Omental fat pad (tissue), 3 donors: ENCODE measurements at regions not wholly inside any gene's neighbourhood (a gene's known extent, or its start where the extent isn't known, plus 50 kb on each side); places are given as distances from the start of the nearest gene placed in this dataset.
"Not testable (repeated sequence)": the region's sequence is repeated elsewhere in the genome, so short reads cannot be mapped to it uniquely, and the experiment has no call there.

Experiments used
- ATAC-seq: fragments of 150-250 bp; one replicate; pipeline ENCODE4 v1.9.1; 2016; ENCODE audit warnings: mild to moderate bottlenecking, moderate library complexity; ENCODE audit not compliant: low FRiP score
- DNase-seq: peaks from one replicate; pipeline ENCODE4 v3.0.0-alpha.2; 2019; ENCODE audit warnings: low spot score
- TF ChIP-seq, protein P1 (sequence below), 3 donors: fragments of 450-650 bp; IDR thresholded peaks; one replicate each; pipeline ENCODE4 v1.5.1; 2016 to 2017; ENCODE audit warnings: antibody characterized with exemption in 3 of 3, mild to moderate bottlenecking in 3 of 3, moderate library complexity in 2 of 3

DNA sequence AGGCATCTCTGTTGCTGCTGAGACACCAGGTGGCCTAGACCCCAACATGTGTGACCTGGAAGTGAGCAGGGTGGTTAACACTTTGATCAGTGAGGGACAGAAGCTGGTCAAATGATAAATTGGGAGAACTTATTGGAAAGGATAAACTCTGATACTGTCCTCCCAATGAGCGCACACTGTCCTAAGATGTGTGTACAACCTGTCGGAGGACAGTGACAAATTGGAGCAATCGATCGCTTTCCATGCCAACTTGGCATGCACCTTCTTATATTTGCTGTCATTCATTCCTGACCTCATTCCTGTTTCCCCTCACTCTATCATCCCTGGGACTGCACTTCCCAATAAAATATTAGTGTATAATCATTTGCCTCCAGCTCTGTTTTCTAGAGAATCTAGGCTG is 198.7 kb upstream of the PROK2 start:
- TF ChIP-seq, protein P1, sequence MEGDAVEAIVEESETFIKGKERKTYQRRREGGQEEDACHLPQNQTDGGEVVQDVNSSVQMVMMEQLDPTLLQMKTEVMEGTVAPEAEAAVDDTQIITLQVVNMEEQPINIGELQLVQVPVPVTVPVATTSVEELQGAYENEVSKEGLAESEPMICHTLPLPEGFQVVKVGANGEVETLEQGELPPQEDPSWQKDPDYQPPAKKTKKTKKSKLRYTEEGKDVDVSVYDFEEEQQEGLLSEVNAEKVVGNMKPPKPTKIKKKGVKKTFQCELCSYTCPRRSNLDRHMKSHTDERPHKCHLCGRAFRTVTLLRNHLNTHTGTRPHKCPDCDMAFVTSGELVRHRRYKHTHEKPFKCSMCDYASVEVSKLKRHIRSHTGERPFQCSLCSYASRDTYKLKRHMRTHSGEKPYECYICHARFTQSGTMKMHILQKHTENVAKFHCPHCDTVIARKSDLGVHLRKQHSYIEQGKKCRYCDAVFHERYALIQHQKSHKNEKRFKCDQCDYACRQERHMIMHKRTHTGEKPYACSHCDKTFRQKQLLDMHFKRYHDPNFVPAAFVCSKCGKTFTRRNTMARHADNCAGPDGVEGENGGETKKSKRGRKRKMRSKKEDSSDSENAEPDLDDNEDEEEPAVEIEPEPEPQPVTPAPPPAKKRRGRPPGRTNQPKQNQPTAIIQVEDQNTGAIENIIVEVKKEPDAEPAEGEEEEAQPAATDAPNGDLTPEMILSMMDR (IDR thresholded peaks at IDR 0.05), result no peak
- DNase-seq (no peak), ATAC-seq (no peak)

DNA sequence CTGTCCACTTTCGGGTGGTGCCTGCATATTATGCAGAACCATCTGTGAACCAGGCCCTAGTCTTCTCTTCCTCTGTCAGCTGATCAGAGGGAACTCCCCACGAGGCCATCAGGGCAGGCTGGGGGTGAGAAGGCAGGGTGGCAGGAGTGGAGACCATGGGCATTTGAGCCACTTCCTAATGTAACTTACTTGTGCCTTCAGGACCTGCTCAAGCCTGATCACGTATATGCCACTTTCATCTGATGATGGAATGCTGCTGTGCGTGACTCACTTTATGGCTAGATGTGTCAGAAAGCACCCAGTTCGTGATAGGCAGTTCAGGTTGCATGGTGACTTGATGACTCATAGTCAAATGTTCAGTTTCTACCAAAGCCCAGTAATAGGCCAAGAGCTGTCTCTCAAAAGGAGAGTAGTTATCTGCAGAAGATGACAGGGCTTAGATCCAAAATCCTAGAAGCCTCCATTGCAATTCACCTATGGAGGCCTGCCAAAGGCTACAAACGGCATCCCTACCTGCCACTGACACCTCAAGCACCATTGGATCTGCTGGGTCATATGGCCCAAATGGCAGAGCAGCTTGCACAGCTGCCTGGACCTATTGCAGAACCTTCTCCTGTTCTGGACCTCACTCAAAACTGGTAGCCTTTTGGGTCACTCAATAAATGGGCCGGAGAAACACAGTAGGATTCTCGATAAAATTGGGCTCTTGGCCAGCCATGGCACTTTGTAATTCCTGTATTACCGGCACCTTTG is 197.7 kb upstream of the PROK2 start:
- ATAC-seq, DNase-seq: not testable (repeated sequence)

DNA sequence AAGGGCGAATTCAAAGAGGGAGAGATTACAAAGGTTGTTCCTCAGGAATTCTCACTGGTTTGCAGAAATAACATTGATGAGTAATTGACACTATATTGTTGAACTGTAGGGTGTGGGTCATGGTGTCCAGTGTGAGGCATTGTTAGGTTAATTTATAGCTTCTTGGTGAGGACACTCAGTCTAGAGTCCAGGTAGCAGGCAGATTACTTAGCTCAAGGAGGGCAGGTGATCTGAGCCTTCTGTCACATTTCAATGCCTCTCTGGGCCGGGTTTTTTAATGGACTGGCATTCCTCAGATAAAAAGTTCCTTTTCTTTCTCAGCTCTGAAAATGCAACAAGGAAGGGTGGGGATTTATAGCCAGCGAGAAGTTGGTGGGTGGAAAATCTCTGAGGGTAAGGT is 194.2 kb upstream of the PROK2 start:
- ATAC-seq, result no peak
- TF ChIP-seq, protein P1 (IDR thresholded peaks at IDR 0.05), result no peak

DNA sequence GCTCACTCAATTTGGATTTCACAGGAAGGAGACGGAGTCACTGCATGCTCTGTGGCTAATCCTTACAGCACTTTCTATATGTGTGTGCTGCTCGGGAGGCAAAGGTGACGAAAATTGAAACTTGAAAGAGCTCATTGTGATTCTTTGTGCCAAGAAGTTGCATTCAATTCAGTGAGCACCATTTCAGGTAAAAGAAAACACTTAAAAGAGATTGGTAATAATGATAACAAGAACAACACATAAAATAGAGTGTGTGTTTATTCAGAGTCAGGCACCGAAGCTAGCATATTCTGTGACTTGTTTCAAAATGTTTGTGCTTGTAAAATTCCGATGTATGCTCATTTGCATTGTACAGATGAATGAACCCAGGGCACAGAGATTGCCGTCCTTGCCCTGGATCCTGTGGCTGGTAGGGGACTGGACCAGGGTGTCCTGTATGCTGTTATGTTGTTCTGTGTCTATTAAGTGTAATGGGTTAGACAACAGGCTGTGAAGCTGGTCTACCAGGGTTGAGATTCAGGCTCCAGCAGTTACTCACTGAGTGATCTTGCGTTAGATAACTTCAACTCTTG is 193.3 kb upstream of the PROK2 start:
- ATAC-seq, result no peak

More for the DNA sequence above, 194.2 kb upstream of the PROK2 start:
- DNase-seq, result no peak

DNA sequence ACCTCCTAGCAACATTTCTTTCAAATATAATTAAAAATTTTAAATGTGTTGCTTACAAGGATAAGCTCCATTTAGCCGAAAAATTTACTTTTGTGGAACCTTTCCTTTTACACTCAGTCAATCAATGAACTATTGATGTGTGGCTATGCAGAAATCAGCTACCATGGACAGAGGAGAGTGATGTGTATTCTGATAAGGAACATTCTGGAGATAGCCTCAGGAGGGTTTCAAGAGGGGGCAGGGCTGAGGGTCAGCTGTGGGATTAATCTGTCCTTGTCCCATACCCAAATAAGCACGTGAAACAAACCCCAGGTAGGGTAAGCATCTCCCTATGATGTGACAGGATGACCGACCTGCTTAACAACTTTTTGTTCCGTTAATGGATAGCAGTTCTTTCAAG is 192.6 kb upstream of the PROK2 start:
- ATAC-seq, result no peak

More for the DNA sequence above, 193.3 kb upstream of the PROK2 start:
- no peak for DNase-seq
- TF ChIP-seq, protein P1 (IDR thresholded peaks at IDR 0.05), result no peak

DNA sequence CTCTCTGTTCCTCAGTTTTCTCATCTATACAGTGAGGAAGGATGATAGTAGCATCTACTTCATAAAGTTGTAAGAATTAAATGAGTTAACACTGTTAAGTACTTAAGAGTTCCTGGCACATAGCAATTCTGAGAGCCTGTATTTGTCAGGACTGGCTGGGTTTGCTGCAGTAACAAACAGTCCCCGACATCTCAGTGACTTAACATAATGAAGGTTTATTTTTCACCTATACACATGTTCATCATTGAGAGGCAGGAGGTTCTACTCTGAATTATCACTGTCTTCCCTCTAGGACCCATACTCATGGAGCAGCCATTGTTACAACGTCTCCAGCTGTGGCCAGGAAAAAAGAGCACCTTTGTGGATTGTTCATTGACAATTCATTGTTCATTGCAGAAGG is 190.6 kb upstream of the PROK2 start:
- ATAC-seq, result no peak
- DNase-seq, result no peak
- TF ChIP-seq, protein P1 (IDR thresholded peaks at IDR 0.05), result no peak

More for the DNA sequence above, 192.6 kb upstream of the PROK2 start:
- no peak for DNase-seq
- TF ChIP-seq, protein P1 (IDR thresholded peaks at IDR 0.05), result no peak

DNA sequence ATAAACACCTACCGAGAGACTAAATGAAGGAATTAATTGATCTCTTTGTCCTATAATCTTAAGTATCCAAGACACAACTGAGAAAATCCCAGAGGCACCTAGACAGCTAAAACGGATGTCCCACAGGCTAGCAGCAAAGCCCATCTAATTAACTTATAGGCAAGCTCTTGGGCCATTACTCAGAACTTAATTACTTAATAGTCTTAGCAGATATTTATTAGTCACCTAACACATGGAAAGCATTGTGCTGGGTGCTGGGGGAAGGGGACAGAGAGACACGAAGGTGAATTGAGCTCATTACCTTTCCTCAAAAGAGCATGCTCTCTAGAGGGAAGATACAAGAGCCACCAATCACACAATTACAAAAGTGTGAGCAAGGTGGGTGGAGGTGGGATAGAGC is 189.8 kb upstream of the PROK2 start:
- TF ChIP-seq, protein P1 (IDR thresholded peaks at IDR 0.05), result no peak
- ATAC-seq, result no peak
- no peak for DNase-seq
